Spleen (tissue), 11 donors: ENCODE measurements at regions not wholly inside any gene's neighbourhood (a gene's known extent, or its start where the extent isn't known, plus 50 kb on each side); places are given as distances from the start of the nearest gene placed in this dataset.

Source experiments
- DNase-seq: peaks from one replicate; pipeline ENCODE4 v3.0.0-alpha.2; 2020
- H3K27ac ChIP-seq, 8 donors: fragments of 200-600 bp; sonication (generic) in 7 of 8; 1 replicate in 4 of 8; 2 replicates in 4 of 8; pipeline versions ENCODE4 v1.5.0 to v1.8.0; 2016 to 2021; ENCODE audit warnings: inconsistent platforms in 4 of 8, mild to moderate bottlenecking in 4 of 8, moderate library complexity in 1 of 8
- H3K27me3 ChIP-seq, 7 donors: fragments of 200-600 bp; sonication (generic) in 6 of 7; replicated peaks in 1 of 7; 1 replicate in 4 of 7; 2 replicates in 3 of 7; pipeline versions ENCODE4 v1.5.0 to v1.8.0; 2016 to 2021; ENCODE audit warnings: inconsistent platforms in 3 of 7, mild to moderate bottlenecking in 1 of 7
- H3K36me3 ChIP-seq, 6 donors: fragments of 200-600 bp; sonication (generic) in 5 of 6; 1 replicate in 4 of 6; 2 replicates in 2 of 6; pipeline versions ENCODE4 v1.5.0 to v1.8.0; 2016 to 2021; ENCODE audit warnings: inconsistent platforms in 2 of 6
- H3K4me1 ChIP-seq, 6 donors: fragments of 200-600 bp; sonication (generic) in 5 of 6; 1 replicate in 3 of 6; 2 replicates in 3 of 6; pipeline versions ENCODE4 v1.5.0 to v1.8.0; 2016 to 2021; ENCODE audit warnings: inconsistent platforms in 3 of 6
- H3K4me3 ChIP-seq, 8 donors: fragments of 200-600 bp; sonication (generic) in 7 of 8; 1 replicate in 4 of 8; 2 replicates in 4 of 8; pipeline versions ENCODE4 v1.5.0 to v1.8.0; 2016 to 2021; ENCODE audit warnings: inconsistent platforms in 4 of 8, mild to moderate bottlenecking in 4 of 8, moderate library complexity in 2 of 8
- H3K9me3 ChIP-seq, 8 donors: fragments of 200-600 bp; sonication (generic) in 7 of 8; 1 replicate in 4 of 8; 2 replicates in 4 of 8; pipeline versions ENCODE4 v1.5.0 to v1.8.0; 2016 to 2021; ENCODE audit warnings: inconsistent platforms in 4 of 8
- POLR2A ChIP-seq, 3 donors: fragments of 450-650 bp; IDR thresholded peaks; one replicate each; pipeline ENCODE4 v1.5.1; 2017; ENCODE audit warnings: antibody characterized with exemption in 3 of 3, mild to moderate bottlenecking in 1 of 3
- POLR2AphosphoS5 ChIP-seq, 3 donors: sonication (generic); formaldehyde crosslinking; IDR thresholded peaks; one replicate each; pipeline ENCODE4 v1.5.1; 2017; ENCODE audit warnings: antibody characterized with exemption in 3 of 3
- WGBS, 5 donors: extraction: QIAGEN DNeasy Blood & Tissue Kit in 3 of 5; methylation state at CpG; one replicate each; pipeline versions ENCODE4 v1.1.5 to v1.1.7; 2013 to 2018; 5-methylcytosine and 5-hydroxymethylcytosine counted together
- intact Hi-C: fragments of 100-400 bp; cut with DNase I; formaldehyde crosslinking; loops from one replicate; pipeline ENCODE4 v1.15.0; 2023; ENCODE audit warnings: low total_unique reads
- TF ChIP-seq, protein P1 (sequence below), 11 experiments: fragments of 200-600 bp in 7 of 11; fragments of 450-650 bp in 4 of 11; sonication (generic) in 4 of 11; IDR thresholded peaks in 8 of 11; conservative IDR thresholded peaks in 3 of 11; 1 replicate in 7 of 11; 2 replicates in 4 of 11; pipeline versions ENCODE4 v1.4.0 to v1.8.0; 2016 to 2021; ENCODE audit warnings: antibody characterized with exemption in 11 of 11, inconsistent platforms in 4 of 11, mild to moderate bottlenecking in 1 of 11
- donor health status: healthy with polysubstance abuse.
- donor health status: DM: no; HTN: no; CAD: no; lungs with moderate emphysema.
- donor health status: DM: no; HTN: no; CAD: no.
- donor health status: Bipolar disorder and iron deficiency.
- donor health status: healthy.
- donor health status: DM: no; HTN: no; CAD: no.
- donor health status: DM: yes; HTN: yes; CAD: no.

DNA sequence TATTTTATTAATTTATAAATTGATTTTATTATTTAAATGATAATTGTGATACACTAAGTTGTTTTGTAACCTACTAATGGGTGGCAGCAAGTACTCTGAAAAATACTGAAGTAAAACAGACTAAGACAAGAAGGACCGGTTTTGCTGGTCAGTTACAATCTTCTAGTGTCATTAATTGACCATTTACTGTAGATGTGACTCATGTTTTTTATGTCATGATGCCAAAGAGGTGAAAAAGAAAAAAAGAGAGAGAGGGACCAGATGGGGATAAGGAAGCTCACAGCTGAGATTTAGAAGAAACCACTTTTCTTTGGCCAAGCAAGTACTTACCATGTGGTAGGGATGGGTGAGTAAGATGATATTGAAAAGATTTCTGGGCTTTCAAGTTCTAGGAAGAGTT lies 955.8 kb upstream of the LRRTM1 start:
- TF ChIP-seq, protein P1, sequence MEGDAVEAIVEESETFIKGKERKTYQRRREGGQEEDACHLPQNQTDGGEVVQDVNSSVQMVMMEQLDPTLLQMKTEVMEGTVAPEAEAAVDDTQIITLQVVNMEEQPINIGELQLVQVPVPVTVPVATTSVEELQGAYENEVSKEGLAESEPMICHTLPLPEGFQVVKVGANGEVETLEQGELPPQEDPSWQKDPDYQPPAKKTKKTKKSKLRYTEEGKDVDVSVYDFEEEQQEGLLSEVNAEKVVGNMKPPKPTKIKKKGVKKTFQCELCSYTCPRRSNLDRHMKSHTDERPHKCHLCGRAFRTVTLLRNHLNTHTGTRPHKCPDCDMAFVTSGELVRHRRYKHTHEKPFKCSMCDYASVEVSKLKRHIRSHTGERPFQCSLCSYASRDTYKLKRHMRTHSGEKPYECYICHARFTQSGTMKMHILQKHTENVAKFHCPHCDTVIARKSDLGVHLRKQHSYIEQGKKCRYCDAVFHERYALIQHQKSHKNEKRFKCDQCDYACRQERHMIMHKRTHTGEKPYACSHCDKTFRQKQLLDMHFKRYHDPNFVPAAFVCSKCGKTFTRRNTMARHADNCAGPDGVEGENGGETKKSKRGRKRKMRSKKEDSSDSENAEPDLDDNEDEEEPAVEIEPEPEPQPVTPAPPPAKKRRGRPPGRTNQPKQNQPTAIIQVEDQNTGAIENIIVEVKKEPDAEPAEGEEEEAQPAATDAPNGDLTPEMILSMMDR (IDR thresholded peaks at IDR 0.05 in 8 of 11, conservative IDR thresholded peaks at IDR 0.05 in 3 of 11), result no peak
- TF ChIP-seq POLR2AphosphoS5 (IDR thresholded peaks at IDR 0.05) (no peak), POLR2A (IDR thresholded peaks at IDR 0.05) (no peak)
- peaks cover 0 to 6% (median 0%) of the 10 kb centered on the region in 8 donors for H3K9me3 ChIP-seq
- no peaks in the 10 kb centered on the region for H3K4me1 ChIP-seq
- intact Hi-C loops, result no loop called here
- H3K27me3 ChIP-seq, result no peaks in the 10 kb centered on the region
- DNase-seq, result no peak
- no peak overlapping the region for H3K27ac ChIP-seq
- 78 to 90% (median 83%) methylated on average over 1 of the region's 1 CpG for WGBS, 5 donors
- H3K4me3 ChIP-seq, result no peak overlapping the region
- no peaks in the 10 kb centered on the region for H3K36me3 ChIP-seq

DNA sequence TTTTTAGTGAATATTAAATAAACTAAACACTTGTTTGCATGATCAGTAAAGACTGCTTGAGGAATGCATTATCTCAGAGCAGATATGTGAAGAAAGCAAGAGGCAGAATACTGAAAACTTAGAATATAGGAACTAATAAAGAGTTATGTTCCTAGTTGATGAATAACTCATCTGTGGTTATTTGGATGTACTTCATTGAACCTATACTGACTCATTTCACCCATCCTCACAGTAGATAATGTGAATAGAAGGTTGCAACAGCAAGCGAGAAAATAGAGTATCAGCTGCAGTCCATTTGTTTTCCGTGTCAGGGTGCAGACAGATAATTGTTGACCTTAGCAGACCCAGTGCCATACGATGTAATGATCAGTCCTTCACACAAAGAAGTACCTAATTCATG lies 945.7 kb upstream of the LRRTM1 start:
- Histone ChIP-seq H3K27me3 (no peaks in the 10 kb centered on the region), H3K9me3 (peaks cover 0 to 18% (median 7%) of the 10 kb centered on the region in 8 donors), H3K4me3 (no peak overlapping the region), H3K27ac (no peak overlapping the region), H3K36me3 (no peaks in the 10 kb centered on the region), H3K4me1 (no peaks in the 10 kb centered on the region)
- TF ChIP-seq POLR2A (IDR thresholded peaks at IDR 0.05) (no peak), POLR2AphosphoS5 (IDR thresholded peaks at IDR 0.05) (no peak)
- TF ChIP-seq, protein P1 (IDR thresholded peaks at IDR 0.05 in 8 of 11, conservative IDR thresholded peaks at IDR 0.05 in 3 of 11), result no peak
- intact Hi-C loops, result no loop called here
- DNase-seq, result no peak
- 76 to 88% (median 78%) methylated on average over 3 of the region's 3 CpGs for WGBS, 5 donors

DNA sequence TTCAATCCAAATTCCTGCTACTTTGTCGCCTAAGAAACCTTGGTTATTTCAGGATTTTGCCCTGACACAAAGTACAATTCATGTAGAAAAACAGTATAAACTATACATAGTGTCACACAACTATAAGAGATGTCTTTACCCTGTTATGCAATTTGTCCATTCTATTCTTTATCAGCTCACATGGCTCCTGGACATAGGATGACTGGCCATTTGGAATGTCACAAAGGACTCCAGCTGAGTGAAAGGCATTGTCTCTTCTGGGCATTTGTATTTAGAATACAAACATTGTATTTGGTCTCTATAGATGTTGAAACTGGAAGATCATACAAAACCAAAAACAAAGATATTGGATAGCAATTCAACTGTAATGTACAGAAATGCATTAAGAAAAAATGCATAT lies 944.6 kb upstream of the LRRTM1 start:
- no peaks in the 10 kb centered on the region for H3K36me3 ChIP-seq
- no peak overlapping the region for H3K27ac ChIP-seq
- no peaks in the 10 kb centered on the region for H3K4me1 ChIP-seq
- DNase-seq, result no peak
- no peak for TF ChIP-seq POLR2A (IDR thresholded peaks at IDR 0.05)
- TF ChIP-seq, protein P1 (IDR thresholded peaks at IDR 0.05 in 8 of 11, conservative IDR thresholded peaks at IDR 0.05 in 3 of 11), result no peak
- TF ChIP-seq POLR2AphosphoS5 (IDR thresholded peaks at IDR 0.05), result no peak
- H3K9me3 ChIP-seq, result peaks cover 0 to 26% (median 8%) of the 10 kb centered on the region in 8 donors
- 75 to 88% (median 83%) methylated on average over 1 of the region's 1 CpG for WGBS, 5 donors
- no peaks in the 10 kb centered on the region for H3K27me3 ChIP-seq
- no peak overlapping the region for H3K4me3 ChIP-seq
- intact Hi-C loops, result no loop called here

DNA sequence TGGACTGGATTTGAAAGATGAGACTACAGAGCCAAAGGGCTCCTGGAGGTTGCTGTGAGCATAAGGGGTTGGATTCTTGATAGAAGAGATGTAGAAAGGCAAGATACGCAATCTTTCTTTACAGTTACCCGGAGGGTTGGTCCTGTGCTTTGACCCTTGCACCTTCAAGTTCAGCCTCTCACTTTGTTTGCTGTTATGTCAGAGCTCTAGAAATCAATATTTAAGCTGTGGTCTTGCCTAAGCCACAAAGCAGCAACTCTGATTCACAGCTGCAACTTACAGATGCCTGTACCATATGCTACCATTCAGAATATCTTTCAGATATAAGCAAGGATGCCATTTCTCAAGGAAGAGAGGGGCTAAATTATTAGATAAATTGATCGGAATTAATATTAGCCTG lies 943.1 kb upstream of the LRRTM1 start:
- Histone ChIP-seq H3K4me3 (no peak overlapping the region), H3K27me3 (no peaks in the 10 kb centered on the region), H3K36me3 (no peaks in the 10 kb centered on the region), H3K27ac (no peak overlapping the region), H3K4me1 (no peaks in the 10 kb centered on the region), H3K9me3 (peaks cover 0 to 32% (median 7%) of the 10 kb centered on the region in 8 donors)
- DNase-seq, result no peak
- 72 to 89% (median 80%) methylated on average over 3 of the region's 3 CpGs for WGBS, 5 donors
- intact Hi-C loops, result no loop called here
- TF ChIP-seq POLR2A (IDR thresholded peaks at IDR 0.05), result no peak
- TF ChIP-seq POLR2AphosphoS5 (IDR thresholded peaks at IDR 0.05), result no peak

DNA sequence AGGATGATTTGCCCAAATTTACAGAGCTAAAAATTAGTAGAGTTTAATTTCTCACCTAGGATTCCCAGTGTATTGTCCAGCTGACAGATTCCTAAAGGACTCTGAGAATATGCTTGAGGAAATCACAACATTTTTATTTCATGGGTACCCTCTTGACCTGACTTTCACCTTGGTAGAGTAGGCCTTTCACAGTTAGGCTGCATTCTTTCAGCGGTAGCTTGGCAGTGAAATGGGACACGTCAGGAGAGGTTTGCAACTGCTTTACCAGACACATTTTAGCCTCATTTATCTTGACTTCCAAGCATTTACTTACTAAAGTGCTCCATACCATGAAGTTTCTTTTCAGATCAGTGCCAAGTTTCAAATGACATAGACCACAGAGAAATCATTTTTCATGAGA lies 937.9 kb upstream of the LRRTM1 start:
- Histone ChIP-seq H3K9me3 (peaks cover 0 to 32% (median 4%) of the 10 kb centered on the region in 8 donors), H3K27ac (no peak overlapping the region), H3K36me3 (no peaks in the 10 kb centered on the region), H3K4me1 (no peaks in the 10 kb centered on the region), H3K27me3 (no peaks in the 10 kb centered on the region), H3K4me3 (no peak overlapping the region)
- no peak for DNase-seq
- TF ChIP-seq, protein P1 (IDR thresholded peaks at IDR 0.05 in 8 of 11, conservative IDR thresholded peaks at IDR 0.05 in 3 of 11), result no peak
- intact Hi-C loops, result no loop called here
- WGBS, 5 donors, result 56 to 78% (median 76%) methylated on average over 2 of the region's 2 CpGs
